ENCODE measurements at regions not wholly inside any gene's neighbourhood (a gene's known extent, or its start where the extent isn't known, plus 50 kb on each side); places are given as distances from the start of the nearest gene placed in this dataset.

DNA sequence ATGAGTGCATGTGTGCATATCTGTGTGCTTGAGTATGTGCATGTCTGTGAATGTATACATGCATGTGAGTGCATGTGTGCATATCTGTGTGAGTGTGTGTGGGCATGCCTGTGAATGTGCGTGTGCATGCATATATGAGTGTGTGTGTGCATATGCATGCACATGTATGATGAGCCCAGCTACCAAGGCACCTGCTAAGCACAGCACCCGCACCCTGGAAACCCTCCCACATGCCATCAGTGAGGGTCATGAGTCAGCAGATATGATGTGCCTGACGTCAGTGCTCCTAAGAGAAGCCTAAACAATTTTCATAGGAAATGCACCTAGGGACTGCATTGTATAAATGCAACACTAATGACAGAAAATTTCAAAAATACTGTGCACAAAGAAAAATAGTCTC, 151.1 kb downstream of the KIF26A start:
- FAIRE-seq = no peak

DNA sequence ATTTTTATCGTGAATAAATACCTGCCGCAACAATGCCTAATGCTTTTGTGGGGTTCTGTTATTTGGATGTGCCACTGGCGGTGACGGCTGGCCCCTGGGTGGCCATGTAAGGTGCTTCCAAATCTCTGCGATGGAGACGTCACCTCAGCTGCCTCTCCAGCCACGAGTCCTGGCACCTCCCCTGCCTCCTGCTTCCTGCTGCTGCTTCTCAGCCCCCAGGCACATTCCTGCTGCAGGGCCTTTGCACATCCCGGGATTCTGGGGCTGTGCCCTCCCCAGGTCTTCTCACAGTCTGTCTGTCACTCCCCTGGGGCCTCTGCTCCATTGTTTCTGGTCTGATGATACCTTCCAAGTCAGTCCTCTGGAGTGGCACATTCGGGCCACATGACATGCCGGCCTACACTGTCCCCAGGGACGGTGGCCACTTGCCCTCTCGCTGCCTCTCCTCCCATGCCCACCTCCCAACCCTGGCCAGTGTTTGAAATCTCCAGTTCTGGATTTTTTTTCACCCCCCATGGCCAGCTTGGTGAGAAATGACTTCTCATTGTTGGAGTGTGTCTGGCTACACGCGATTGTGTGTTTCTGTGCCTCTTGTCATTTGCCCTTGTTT, 151.8 kb downstream of the KIF26A start:
- no peak overlapping the region for H3K9ac ChIP-seq (ENCODE audit: low read length in 3 of 3)
- no peaks in the 10 kb centered on the region for H3K36me3 ChIP-seq (ENCODE audit: control insufficient read depth in 2 of 3, insufficient read depth in 3 of 3, low read length in 3 of 3)
- intact Hi-C loops (cut with DNase I) = no loop called here
- FAIRE-seq (no peak), DNase-seq (peak in 2 of 5 donors; percentile 19 to 35)
- H3K4me1 ChIP-seq (ENCODE audit: control insufficient read depth in 2 of 3, insufficient read depth in 2 of 3, low read depth in 1 of 3, low read length in 3 of 3) = no peaks in the 10 kb centered on the region
- no peak overlapping the region for H3K27ac ChIP-seq (ENCODE audit: low read depth in 2 of 2, low read length in 2 of 2)
- H3K4me3 ChIP-seq (ENCODE audit: low read length in 3 of 3) = no peak overlapping the region
- H3K9me3 ChIP-seq (ENCODE audit: control insufficient read depth in 2 of 3, insufficient read depth in 1 of 3, low read length in 3 of 3) = no peaks in the 10 kb centered on the region
- TF ChIP-seq, protein P1, sequence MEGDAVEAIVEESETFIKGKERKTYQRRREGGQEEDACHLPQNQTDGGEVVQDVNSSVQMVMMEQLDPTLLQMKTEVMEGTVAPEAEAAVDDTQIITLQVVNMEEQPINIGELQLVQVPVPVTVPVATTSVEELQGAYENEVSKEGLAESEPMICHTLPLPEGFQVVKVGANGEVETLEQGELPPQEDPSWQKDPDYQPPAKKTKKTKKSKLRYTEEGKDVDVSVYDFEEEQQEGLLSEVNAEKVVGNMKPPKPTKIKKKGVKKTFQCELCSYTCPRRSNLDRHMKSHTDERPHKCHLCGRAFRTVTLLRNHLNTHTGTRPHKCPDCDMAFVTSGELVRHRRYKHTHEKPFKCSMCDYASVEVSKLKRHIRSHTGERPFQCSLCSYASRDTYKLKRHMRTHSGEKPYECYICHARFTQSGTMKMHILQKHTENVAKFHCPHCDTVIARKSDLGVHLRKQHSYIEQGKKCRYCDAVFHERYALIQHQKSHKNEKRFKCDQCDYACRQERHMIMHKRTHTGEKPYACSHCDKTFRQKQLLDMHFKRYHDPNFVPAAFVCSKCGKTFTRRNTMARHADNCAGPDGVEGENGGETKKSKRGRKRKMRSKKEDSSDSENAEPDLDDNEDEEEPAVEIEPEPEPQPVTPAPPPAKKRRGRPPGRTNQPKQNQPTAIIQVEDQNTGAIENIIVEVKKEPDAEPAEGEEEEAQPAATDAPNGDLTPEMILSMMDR (IDR thresholded peaks at IDR 0.05; ENCODE audit: borderline replicate concordance, extremely low read depth, insufficient read depth) = no peak
- peaks cover 2% of the 10 kb centered on the region for H3K27me3 ChIP-seq (ENCODE audit: control insufficient read depth, insufficient read depth, low read length)

More for the DNA sequence above, 151.1 kb downstream of the KIF26A start:
- intact Hi-C loops (cut with DNase I) = no loop called here
- Histone ChIP-seq H3K36me3 (ENCODE audit: control insufficient read depth in 2 of 3, insufficient read depth in 3 of 3, low read length in 3 of 3) (no peaks in the 10 kb centered on the region), H3K27me3 (ENCODE audit: control insufficient read depth, insufficient read depth, low read length) (peaks cover 2% of the 10 kb centered on the region), H3K4me1 (ENCODE audit: control insufficient read depth in 2 of 3, insufficient read depth in 2 of 3, low read depth in 1 of 3, low read length in 3 of 3) (no peaks in the 10 kb centered on the region), H3K9me3 (ENCODE audit: control insufficient read depth in 2 of 3, insufficient read depth in 1 of 3, low read length in 3 of 3) (no peaks in the 10 kb centered on the region), H3K9ac (ENCODE audit: low read length in 3 of 3) (no peak overlapping the region), H3K4me3 (ENCODE audit: low read length in 3 of 3) (no peak overlapping the region), H3K27ac (ENCODE audit: low read depth in 2 of 2, low read length in 2 of 2) (no peak overlapping the region)
- TF ChIP-seq, protein P1 (IDR thresholded peaks at IDR 0.05; ENCODE audit: borderline replicate concordance, extremely low read depth, insufficient read depth) = no peak
- peak in 2 of 5 donors; percentile 14 to 20 for DNase-seq

DNA sequence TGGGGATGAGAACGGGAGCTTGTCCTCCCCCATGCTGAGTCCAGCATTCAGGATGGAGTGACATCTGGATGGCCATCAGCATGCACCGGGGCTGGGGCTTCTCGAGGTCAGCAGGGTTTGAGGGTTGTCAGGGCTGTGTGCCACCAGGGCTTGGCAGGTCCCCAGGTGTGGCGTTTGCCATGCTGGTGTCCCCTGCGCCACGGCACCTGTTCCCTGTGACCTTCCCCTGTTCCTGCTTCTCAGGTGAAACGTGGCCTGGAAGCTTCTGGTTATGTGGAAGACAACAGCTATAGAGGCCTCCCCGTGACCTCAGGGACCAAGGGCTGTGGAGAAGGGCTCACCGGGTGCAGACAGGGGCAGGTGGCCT, 152.4 kb downstream of the KIF26A start:
- Histone ChIP-seq H3K4me1 (ENCODE audit: control insufficient read depth in 2 of 3, insufficient read depth in 2 of 3, low read depth in 1 of 3, low read length in 3 of 3) (no peaks in the 10 kb centered on the region), H3K4me3 (ENCODE audit: low read length in 3 of 3) (no peak overlapping the region), H3K9me3 (ENCODE audit: control insufficient read depth in 2 of 3, insufficient read depth in 1 of 3, low read length in 3 of 3) (no peaks in the 10 kb centered on the region), H3K36me3 (ENCODE audit: control insufficient read depth in 2 of 3, insufficient read depth in 3 of 3, low read length in 3 of 3) (no peaks in the 10 kb centered on the region), H3K27me3 (ENCODE audit: control insufficient read depth, insufficient read depth, low read length) (peaks cover 2% of the 10 kb centered on the region), H3K9ac (ENCODE audit: low read length in 3 of 3) (no peak overlapping the region), H3K27ac (ENCODE audit: low read depth in 2 of 2, low read length in 2 of 2) (no peak overlapping the region)
- no peak for FAIRE-seq
- intact Hi-C loops (cut with DNase I) = no loop called here
- TF ChIP-seq, protein P1 (IDR thresholded peaks at IDR 0.05; ENCODE audit: borderline replicate concordance, extremely low read depth, insufficient read depth) = no peak
- peak in 2 of 5 donors; percentile 28 to 56 for DNase-seq
